Stimulated activated CD4-positive, alpha-beta T cell treated with anti-CD3 and anti-CD28 coated beads, Interleukin-4, amount 100 ng/mL, for 48 hours (primary cell): ENCODE measurements at regions not wholly inside any gene's neighbourhood (a gene's known extent, or its start where the extent isn't known, plus 50 kb on each side); places are given as distances from the start of the nearest gene placed in this dataset.

ENCODE experiments used
- DNase-seq, 2 donors: peaks; one replicate each; pipeline ENCODE4 v3.0.0-alpha.2; 2020; ENCODE audit warnings: low read depth in 2 of 2

DNA sequence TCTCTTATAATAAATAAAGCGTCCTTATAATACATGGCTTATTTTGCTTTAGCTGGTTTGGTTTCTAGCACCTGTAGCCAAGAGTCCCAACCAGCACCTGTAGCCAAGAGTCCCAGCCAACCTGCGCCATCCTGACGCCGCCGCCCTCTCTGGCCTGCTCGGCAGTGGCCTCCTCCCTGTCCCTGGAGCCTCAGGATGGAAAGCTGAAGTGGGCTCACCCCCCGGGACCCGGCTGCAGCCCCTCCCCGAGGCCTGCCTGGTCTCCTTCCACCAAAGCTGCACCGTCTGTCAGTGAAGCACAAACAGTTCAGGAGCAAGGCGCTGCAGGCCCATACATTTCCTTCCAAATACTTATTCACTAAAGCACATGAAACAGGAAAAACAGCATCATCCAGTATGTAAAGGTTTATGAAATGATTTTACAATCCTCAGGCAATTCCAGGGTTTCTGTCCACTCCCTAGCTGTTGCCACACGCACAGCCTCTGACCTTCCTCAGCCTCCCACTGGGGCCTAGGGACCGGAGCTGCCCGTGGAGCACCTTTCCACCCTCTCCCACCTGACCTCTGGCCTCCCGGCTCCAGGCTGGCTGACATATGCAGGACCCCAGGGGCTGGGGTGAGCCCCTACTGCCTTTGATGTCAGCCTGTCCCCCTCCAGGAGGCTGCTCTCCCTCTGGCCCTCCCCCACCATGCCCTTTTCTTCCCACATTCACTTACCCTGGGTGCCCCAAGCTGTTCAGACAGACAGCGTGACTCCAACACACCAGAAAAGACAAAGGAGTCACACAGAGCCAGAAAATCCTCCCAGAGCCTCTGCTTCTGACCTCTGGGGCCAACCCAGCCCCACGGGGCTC, 149.6 kb upstream of the PPP2R2D start:
- DNase-seq = no peak

DNA sequence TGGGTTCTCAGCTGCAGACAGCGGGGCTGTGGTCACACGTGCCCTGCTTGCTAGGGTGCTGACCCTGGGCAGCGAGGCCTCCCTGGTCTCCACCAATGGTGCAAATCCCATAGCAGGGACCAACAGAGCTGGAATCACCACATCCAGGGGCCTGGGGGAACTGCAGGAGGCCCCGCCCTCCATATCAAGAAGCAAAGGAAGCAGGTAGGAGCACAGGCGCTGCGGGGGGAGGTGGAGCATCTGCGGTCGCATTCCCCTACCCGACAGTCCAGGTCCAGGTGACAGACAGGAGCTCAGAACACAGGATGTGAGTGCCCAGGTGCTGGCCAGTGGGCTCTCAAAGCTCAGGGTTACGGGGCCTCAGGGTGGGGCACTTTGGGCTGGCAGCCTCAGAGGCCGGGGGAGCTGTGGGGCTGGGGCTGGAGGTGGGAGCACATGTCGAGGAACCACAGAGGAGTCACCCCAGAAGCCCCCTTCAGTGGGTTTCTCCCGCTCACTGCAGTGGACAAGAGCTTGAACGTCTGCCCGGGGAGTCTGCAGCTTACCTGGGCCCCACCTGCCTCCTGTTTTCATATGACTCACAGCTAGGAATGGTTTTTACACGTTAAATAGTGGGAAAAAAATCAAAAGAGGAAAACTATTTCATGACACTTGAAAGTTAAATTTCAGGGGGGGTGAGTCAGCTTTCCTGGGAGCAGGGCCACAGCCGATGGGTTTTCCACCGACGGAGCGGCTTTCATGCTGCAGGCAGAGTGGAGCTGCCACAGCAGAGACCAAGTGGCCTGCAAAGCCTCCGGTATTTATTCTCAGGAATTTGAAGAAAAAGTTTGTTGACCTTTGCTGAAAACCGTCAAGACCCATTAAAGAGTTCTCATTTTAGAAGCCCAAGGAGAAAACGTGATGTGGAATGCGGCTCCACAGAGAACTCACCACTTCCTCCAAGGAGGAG, 148.7 kb upstream of the PPP2R2D start:
- no peak for DNase-seq

DNA sequence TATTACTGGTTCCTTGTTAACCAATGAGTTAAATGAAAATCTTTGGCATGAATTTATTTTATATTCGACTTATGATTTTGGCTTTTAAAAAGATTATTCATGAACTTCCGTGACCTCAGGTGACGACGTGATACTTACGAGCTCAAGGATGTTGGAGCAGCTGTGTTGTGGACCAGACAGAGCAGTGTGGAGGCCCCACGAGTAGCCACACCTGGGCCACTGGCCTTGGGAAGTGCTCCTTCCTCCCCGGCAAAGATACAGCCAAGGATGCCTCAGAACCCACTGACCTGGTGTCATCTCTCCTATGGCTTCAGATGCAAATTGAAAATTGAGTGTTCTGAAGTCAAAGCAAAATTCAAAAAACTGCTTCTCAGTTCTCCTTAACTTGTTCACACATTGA, 147.5 kb upstream of the PPP2R2D start:
- DNase-seq = no peak

DNA sequence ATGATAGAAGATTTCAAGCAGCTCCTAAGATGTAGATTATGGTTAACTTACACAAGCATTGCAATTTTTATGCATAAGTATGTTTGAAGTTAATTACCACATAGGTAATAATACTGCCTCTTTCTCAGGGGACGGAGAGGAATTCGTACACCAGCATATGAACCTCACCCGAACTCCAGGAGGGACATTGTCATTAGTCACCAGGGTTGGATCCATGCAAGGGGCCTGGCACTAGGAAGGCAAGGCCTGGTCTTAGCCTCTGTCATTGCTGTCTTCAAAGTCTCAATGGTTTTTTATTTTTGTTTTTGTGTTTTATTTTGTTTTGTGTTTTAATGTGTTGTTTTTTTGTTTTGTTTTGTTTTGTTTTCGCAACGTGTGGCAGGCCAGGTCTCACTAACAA, 145.6 kb upstream of the PPP2R2D start:
- DNase-seq = no peak

DNA sequence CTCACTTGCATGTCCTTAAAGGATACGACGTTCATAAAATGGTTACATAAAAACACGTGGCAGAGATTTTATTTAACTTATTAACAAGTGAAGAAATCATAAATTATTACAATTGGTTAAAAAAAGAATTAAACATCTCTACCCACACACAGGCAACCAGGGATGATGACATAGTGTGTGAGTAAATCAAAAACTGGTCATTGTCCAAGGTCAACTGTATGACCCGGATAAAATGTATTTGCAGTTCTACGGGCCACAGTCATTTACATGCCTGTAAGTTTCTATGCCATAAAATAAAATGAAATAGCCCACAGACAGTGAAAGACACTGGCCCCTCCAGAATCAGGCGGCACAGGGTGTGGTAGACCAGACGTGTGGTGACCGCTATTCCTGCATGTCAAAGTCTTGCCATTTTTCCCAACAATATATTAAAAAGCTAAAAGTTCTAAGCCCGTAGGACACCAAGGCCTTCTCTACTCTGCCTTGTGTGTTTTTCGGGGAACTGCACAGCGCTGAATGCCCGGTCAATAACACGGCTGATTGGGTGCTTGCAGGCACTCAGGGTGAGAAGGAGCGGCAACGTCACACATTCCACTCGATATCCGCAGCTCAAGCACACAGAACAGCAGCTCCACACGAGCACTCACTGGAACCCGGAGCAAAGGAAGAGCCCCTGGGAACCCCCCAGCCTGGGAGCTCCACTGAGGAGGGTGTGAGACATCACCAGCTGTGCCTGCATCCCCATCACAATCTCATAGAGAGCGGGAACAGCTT, 143.3 kb upstream of the PPP2R2D start:
- DNase-seq = no peak

DNA sequence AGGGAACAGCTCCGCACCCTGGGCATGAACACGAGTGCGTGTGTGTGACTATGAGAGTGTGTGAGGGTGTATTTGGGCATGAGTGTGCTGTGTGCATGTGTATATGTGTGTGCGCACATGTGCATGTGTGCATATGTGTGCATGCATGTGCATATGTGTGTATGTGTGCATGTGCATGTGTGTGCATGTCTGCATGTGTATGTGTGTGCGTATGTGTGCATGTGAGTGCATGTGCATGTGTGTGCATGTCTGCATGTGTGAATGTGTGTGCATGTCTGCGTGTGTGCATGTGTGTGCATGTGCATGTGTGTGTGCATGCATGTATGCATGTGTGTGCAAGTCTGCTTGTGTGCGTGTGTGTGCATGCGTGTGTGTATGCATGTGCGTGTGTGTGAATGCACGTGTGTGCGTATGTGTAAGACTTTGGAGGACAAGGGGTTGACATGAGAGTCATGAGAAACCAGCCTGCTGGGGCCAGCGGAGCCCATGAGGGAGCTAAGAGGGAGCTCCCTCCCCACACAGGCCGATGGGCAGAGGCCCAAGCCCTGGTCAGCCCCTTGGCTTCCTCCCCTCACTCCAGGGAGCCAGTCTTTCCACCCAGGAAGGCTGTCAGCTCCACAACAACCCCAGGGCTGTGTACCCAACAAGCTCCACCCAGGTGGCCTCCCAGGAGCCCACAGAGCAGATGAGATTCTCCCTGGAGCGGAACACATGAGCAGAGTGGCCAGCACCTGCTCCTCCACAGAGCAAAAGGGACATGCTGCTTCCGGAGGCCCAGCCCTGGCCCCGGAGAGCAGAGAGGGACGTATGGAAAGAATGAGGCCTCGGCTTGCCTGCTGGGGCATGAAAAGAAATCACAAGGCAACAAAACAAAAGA, 142.5 kb upstream of the PPP2R2D start:
- no peak for DNase-seq

DNA sequence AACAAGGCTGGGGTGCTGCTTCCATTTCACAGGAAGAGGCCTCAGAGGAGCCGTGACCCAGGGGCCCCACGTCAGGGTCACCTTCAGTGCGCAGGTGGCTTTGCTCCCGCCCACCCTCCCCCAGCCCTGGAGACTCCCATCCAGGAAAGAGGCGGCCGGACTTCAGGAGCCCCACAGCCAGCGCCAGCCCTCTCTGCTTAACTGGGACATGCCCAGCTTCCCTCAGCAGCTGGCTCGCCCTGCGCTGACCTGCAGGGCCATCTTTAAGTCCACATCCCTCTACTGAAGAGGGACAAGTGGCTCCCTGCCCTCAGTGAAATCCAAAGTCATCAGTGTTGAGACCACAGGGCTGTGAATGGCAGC, 141.9 kb upstream of the PPP2R2D start:
- DNase-seq = no peak

DNA sequence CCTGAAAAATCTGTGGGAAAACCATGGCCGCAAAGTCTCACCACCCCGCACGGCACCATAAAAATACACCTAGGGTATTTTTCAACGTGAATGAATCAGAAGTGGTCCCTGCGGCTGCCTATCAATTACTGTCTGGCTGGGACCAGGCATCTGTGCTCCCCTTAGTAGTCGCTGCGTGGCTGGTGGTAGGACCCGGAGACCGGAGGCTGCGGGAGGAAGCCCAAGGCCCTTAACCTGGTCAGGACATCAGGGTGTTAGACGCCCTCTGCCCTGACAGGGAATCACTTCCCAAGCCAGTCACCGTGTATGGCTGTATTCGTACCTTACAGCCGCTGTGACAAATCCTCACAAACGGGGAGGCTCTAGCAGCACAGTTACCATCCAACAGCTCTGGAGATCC, 141.5 kb upstream of the PPP2R2D start:
- no peak for DNase-seq

DNA sequence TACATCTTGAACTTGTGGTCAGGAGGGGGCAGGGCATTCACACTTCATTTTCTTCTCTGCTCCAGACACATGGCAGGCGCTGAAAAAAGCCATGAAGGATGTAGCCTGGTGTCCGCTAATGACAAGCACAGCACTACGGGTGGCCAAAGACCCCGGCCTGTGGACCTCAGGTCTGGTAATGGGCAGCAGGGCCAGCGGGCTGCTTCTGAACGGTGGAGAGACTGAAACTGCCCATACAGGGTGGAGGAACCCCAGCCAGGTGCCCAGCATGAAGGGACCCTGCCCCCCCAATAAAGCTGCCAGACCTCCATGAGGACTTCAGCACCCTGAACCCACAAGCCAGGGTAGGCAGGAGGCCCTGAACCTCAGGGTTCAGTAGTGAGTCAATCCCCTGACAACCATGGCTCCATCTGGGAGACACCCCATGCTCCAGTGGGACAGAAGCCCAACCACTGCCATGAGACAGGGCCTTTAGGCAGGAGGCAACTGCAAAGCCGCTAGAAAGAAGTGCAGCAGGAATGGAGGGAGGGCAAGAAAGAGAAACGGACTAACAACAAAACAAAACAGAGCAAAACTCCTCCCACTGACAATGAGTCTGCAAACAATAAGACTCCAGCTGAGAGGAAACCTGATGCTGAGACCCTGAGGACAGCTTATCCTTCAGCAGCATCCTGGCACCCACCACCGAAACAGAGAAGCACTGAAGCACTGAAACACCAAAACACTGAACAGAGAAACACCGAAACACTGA, 140.2 kb upstream of the PPP2R2D start:
- DNase-seq = no peak

DNA sequence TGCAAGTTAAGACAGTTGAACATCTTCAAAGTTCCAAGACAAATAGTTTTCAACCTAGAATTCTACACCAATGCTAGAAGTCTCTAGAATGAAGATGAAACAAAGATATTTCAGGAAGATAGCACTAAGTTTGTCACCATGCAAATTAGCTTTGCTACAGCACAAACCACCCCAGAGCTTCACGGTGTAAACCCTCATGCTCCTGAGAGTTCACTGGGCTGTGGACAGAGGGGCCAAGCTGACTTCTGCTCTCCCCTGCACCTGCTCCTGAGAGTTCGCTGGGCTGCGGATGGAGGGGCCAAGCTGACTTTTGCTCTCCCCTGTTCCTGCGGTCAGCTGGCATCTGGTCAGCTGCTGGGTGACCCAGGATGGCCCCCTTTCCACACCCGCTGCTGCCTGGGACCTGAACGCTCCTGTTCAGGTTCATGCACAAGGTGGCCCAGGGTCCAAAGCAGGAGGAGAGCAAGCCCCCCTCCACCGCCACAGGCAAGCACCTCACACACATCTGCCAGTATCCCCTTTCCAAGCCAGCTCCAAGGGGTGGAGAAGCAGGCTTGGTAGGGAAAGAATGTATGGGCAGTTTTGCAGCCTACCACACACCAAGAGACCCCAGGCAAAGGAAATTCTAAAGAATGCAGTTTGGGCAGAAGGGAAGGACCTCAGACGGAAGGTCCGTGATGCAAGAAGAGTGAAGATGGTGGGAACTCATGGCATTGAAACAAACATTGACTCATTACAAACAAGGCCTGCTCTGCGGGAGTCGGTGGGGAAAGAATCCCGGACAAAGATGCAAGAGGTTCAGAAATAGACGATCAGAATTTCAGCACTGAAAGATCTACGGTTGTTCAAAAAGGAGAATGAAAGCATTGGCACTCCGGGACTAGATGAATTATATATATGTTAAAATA, 137.8 kb upstream of the PPP2R2D start:
- DNase-seq = no peak

DNA sequence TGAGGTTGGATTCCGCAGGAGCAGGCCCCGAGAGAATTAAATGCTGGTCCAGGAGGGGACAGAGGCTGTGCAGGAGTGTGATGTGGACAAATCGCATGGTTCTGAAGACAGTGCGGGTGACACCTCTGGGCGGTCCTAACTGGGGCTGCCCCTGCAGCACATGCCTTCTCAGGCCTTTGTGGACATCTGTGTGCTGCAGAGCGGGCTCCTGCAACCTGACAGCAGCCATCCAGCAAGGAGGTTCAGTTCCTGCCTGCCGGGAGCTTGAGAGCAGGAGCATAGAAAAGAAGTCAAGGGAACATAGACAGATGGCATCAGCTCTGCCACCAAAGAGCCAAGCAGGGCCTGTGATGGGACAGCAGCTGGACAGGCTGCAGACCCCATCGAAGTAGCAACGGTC, 135.9 kb upstream of the PPP2R2D start:
- DNase-seq = no peak

DNA sequence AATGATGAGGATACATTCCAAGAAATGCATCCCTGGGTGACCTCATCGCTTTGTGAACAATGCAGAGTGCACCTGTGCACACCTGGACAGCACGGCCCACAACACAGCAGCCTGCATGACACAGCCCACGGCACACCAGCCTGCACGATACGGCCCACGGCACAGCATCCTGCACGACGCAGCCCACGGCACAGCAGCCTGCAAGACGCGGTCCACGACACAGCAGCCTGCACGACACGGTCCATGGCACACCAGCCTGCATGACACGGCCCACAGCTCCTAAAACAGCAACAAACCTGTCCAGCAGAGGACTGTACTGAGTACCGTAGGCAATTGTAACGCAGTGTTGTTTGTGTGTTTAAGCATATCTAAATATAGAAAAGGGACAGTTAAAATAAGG, 134.7 kb upstream of the PPP2R2D start:
- DNase-seq = no peak

DNA sequence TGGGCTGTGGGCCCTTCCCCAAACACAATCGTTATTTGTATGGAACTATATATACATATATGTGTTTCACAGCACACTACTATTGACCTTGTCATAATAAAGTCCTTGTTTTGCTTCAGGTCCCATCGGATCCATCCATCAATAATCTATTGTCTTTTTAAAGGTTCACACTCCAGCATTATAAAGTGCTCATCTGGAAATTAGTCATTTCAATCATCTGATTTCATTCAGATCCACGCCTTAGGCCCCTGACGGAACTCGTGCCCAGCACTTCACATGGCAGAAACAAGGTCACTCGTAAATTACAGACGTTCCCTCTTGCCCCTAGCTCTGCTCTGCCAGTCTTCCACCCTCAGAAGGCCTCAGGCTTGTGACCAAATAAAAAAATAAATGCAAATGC, 133.1 kb upstream of the PPP2R2D start:
- no peak for DNase-seq

DNA sequence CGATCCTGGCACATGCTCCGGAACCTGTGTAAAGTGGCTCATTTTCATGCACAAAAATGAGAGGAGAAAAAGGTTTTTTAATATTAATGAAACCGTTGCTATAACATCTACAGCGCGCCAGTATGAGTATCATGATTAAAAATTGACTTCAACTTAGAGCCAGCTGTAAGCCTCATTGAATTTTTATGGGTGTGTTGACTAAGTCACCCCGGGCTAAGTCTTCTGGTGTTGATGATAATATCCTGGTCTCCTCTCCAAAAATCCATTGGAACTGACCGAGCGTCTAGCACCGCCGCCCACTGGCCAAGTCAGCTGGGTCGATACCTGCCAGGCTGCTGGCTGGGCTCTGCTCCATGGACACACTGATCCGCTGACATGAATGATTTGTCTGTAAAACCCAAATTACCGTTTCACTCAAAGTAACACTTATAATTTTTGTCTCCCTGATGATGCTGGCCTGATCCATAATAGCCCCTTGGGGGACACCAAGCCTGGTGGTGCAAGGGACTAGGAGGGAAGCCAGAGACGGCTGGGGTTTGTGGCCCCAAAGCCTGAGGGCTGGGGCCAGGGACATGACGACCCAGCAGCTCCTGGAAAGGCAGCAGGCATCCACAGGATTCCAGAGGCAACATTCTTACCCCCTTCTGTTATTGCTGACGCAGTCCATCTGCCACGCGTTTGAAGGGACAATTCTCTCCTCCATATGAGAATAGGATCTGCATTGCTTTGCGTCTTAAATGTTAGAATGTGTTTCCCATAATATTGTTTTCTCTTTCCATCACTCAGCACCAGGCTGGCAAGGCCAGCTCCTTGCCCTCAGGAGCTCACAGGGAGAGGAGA, 131.0 kb upstream of the PPP2R2D start:
- DNase-seq = no peak

DNA sequence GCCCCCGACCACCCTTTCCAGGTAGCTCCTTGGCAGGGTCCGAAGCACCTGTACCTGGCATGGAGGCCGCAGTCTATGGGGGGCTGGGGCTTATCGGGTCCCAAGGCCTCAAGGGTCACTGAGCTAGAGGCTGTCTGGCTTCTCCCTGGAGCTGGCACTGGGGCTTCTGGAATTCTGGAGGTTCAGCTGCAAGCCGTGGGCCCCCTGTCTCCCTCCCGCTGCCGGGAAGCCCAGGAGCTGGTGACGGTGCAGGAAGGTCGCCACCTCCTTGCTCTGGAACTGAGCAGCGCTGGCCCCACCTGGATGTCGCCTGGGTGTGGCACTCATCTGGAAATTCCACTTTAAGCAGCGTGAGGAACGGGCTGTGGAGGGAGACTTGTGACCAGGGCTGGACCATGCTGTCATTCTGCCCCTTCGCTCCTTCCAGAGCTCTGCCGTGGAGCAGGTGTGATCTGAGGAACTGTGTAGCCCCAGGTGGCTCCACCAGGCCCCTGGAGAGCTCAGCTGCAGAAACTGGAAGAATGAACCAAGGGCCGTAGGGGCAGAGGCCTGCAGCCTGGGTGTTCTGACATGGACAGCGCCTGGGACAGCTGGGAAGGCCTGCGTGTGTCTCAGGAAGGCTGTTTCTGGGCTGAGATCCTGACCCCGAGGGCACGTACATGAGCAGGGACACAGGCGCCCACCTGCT, 129.7 kb upstream of the PPP2R2D start:
- DNase-seq = no peak

DNA sequence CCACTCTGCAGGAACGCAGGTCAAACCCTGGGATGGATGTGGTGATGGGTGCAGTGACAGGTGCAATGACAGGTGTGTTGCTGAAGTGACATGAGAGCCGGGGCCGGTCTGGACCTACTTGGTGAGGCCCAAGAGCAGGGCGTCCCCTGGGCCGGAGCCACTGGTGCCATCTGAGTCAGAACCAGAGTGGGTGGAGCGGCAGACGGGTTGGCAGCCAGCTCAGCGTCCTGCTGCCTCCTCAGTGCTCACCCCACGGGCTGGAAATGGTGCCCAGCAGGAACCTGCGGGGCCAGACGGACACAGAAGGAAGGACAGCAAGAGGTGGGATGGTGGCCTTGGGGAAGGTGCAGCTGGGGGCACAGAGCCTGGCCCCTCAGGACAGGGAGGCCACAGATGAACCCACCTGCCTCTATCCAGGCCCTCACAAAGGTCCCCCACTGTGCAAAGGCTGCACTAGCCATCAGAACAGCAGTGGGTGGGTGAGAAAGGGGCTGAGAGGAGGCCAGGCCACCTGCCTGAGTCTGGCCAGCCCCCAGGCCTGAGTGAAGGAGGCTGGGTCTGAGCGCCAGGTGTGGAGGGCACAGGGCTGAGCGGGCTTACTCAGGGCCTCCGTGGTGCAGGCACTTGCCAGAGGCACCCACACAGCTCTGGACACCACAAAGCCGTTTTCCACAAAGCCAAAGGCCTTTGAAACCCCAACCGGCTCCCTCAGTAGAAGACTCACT, 129.0 kb upstream of the PPP2R2D start:
- no peak for DNase-seq

DNA sequence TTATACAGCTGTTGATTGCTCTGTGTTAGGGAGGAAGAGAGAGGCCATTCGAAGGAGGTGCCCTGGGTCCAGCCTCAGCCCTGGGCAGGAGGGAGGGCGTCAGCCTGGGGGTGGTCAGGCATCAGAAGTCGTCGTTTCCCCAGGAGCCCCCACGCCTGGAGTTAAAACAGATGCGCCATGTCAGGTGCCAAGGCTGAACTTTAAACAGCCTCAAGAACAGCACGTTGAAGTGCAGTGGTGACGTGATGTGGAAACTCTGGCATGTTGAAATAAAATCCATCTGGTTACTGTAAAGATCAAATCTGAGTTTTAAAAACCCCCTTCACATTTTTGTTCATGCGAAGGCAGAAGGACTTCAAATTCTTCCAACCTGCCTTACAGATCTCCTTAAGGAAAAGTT, 128.4 kb upstream of the PPP2R2D start:
- no peak for DNase-seq
